SK-N-MC (cell line): ENCODE measurements at regions not wholly inside any gene's neighbourhood (a gene's known extent, or its start where the extent isn't known, plus 50 kb on each side); places are given as distances from the start of the nearest gene placed in this dataset.

Source experiments
- EZH2 ChIP-seq: fragments of 200-600 bp; sonication (generic); IDR thresholded peaks from one replicate; pipeline ENCODE4 v1.6.1; 2017; ENCODE audit warnings: antibody characterized with exemption
- FOXP2 ChIP-seq: optimal IDR thresholded peaks from 2 replicates; pipeline ENCODE3; 2011; ENCODE audit warnings: mild to moderate bottlenecking, moderate library complexity; ENCODE audit not compliant: insufficient read depth; ENCODE audit errors: extremely low read length, control extremely low read depth
- POLR2AphosphoS5 ChIP-seq: IDR thresholded peaks from 2 replicates; pipeline ENCODE4 v1.6.1; 2012; ENCODE audit warnings: mild to moderate bottlenecking, low read depth, low read length, borderline replicate concordance

GRCh38 chr6:121848523-121849255 is 413.2 kb downstream of the GJA1 start:
- TF ChIP-seq POLR2AphosphoS5, result no peak
- no peak for TF ChIP-seq EZH2
- no peak for TF ChIP-seq FOXP2
